Effector CD4-positive, alpha-beta T cell (primary cell): ENCODE measurements at regions not wholly inside any gene's neighbourhood (a gene's known extent, or its start where the extent isn't known, plus 50 kb on each side); places are given as distances from the start of the nearest gene placed in this dataset.

Experiments used
- DNase-seq: peaks from one replicate; pipeline ENCODE4 v3.0.0-alpha.2; 2020

DNA sequence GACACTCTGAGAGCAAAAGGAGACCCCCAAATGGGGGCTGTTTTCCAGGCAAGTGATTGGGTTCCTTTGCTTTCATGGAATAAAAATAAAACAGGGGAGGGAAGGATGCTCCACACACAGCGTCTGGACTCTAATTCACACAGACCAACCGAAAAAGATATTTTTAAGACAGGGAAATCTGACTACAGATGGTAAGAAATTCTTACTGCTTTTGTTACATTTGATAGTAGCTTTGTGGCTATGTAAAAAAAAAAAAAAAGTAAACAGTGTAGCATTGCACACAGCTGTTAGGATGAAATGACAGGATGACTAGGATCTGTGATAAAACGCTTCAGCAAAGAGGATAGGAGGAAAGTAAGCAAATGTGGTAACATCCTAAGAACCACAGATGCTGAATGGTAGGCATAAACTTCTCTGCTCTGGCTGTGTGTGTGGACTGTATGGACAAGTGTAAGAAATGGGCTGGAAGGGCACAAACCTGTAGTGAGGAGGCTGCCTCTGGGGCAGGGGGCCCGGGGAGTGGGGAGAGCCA lies 207.6 kb downstream of the ANAPC1 start:
- no peak for DNase-seq

DNA sequence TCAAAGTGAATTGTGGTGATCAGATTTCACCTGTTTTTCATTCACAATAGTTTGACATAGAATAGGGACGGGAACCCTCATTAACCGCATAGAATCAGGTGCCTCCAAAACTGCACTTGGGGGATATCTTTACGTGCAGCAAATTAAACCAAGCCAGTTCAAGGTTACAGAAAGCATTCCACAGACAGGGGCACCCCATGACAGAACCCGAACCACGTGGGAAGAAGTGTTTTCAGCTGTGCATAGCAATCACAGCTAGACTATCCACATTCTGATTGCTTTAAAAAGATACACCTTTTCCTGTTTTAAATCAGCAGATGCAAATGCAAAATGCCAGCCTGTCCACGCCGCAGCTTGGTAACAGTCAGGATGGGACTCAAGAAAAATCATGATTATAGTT lies 205.8 kb downstream of the ANAPC1 start:
- DNase-seq = no peak

DNA sequence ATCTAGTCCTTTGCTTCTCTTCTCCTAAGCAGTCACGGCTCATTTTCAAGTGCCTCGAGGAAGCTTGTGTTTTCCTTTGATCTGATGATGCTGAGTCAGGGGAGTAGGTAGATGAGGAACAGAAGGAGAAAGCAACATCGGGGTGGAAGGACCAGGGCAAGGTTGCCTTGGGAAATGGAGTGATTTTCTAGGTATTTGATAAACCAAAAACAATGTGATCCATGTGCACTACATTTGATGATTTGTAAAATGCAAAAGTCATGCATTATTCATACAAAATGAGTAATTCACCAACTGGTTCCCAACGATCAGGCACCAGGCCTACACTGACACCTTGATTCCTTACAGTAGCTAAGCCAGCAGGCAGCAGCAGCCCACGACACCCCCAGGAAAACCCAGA lies 205.3 kb downstream of the ANAPC1 start:
- DNase-seq = no peak

DNA sequence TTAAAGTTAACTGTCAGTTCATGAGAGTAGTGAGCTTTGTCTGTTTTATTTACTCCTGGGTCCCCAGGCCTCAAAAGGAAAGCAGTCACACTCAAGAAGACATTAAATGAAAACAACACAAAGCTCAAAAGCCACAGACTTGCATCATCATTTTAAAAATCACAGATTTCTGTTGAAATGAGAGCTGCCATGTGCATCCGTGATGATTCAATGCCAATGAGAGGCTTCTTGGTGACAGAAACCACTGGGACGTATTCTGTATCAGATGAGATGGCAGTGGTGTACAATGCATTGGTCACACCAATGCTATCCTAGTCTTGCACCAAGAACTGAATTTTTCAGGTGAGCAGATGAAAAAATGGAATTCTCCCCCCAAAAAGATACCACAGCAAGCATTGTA lies 204.8 kb downstream of the ANAPC1 start:
- no peak for DNase-seq

DNA sequence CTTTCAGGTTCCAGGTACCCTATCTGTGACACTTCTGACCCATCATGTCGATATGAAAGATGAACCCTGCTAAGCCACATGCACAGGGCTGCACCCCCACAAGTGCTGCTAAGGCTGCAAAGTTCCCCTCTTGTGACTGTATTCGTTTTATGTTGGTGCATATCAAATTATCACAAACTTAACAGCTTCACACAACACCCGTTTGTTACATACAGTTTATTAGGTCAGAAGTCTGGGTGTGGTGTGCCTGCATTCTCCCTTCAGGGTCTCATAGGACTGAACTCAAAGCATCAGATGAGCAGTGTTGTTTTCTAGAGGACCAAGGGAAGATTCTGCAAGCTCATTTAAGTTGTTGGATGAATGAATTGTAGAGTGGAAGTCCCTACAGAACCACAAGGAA lies 199.4 kb downstream of the ANAPC1 start:
- DNase-seq = no peak

DNA sequence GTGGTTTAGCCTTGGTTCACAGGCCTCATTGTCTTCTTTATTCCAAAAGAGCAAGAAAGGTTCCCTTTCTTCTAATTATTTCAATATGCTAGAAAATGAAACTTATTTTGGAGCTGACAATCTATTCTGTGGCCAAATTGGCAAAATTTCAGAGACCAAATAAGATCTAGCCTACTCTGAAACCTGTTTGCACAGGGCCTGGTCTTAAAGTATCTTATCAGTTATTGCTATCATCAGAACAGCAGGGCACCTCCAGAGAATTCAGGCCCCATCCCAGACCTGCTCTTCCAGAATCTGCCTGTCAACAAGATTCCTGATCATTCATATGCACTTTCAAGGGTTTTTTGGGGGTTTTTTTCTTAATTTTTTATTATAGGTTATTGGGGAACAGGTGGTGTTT lies 198.7 kb downstream of the ANAPC1 start:
- DNase-seq = no peak

DNA sequence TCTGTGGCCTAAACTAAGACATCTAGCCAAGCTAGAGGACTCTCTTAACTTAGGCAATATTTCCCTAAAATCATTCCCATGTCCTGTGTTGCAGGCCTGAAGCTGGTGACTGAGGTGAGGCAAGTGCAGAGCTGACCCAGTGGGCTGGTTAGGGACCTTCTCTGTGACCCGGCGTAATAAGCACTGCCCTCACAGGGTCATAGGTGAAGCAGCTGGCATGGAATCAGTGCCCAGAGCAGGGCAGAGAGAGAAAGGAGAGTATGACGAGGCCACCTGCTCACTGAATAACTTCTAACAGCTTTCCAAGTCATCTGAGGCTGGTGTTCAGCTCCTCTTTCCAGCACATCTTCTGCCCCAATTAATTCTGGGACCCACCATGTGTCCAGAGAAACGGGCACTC lies 197.0 kb downstream of the ANAPC1 start:
- DNase-seq = no peak

DNA sequence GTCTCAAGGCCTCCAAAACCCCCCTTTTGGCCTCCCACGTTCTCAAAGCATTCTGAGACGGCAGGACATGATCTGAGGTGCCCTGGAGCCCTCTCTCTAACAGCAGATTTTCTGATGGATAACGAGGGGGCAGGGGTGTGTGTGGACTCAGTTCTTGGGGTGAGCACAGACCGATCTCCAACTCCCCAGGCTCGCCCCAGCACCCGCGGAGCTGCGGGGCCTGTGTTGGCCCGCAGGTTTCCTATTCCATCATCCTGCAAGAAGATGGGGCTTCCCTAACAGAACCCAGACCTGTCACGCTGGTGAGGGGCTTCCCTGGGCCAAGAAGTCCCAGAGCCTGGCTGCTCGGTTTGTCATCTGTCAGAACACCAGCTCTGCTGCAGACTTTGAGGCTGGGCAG lies 196.1 kb downstream of the ANAPC1 start:
- DNase-seq = no peak

DNA sequence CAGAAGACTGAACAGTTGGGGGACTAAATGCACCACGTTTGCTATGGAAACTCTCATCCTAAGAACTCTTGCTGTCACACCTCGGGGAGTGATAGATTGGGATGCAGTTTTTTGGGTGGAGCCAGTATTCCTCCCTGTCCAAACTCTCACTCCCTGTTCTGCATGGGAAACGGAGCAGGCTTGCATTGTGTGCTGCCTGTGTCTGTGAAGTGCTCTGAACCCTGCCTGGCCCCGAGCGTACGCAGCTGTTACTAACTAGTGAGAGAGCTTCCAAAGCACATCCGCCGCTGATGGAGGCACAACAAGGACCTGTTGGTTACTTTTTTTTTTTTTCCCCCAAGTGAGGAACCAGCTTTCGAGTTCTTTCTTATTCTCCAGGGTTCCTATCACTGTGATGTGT lies 195.5 kb downstream of the ANAPC1 start:
- DNase-seq = no peak

DNA sequence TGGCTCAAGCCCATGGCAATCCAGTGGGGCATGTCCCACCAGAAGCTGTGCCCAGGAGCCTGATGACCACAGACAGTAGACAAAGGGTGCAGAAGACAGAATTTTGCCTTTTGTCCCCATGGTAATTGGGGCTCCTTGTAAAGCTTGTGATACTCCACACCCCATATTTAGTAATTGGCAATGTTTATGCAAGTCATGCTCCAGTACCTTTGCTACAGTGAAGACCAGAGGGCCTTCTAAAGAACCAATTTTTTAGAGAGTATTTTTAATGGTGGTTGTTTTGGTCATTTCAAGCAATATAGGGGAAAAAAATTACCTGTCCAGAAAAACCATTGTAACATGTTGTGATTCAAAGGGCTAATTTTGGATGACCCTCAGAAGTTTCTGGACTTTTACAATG lies 194.8 kb downstream of the ANAPC1 start:
- no peak for DNase-seq

DNA sequence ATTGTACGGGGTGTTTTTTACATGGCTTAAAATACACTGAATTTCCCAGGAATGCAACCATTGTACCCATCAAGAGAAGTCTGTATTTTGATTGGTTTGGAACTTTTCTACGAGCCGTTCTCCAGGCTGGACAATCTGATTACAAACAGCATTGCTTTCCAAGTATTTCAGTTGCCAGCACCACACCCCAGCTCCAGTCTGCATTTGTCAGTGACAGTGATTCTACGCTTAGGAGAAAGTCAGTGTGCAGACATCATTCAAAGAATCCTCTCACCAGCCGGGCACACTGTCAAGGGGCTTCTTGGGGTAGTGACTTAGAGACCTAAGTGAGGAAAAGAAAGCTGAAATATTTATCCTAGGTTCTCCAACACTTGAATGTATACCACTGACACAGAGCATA lies 194.1 kb downstream of the ANAPC1 start:
- DNase-seq = no peak

DNA sequence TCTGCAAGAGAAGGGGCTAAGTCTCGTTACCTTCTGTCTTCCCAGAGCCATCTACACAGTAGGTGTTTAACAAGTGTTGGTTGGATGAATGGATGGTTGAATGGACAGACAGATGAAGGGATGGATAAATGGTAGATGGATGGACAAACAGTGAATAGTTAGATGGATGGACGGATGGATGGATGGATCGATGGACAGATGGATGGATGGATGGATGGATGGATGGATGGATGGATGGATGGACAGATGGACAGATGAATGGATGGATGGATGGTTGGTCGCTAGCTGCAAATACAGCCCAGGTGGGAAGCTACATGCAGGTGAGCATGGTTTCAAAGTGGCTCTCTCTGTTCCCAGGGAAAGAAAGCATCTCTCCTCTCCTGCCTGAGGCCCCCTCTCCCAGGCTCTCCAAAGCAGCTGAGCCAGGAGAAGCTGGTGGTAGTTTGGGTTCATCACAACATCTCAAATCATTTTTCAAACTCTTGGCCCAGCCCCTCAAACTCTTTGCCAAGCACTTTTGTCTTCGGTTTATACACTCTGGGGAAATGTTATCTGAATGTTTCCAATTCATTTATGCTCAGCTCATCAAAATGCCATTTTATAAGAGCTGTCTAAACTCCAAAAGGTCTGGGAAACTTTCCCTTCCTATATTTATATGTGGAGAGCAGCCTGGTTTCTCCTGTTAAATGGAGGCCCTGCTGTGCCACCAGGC lies 192.7 kb downstream of the ANAPC1 start:
- no peak for DNase-seq

DNA sequence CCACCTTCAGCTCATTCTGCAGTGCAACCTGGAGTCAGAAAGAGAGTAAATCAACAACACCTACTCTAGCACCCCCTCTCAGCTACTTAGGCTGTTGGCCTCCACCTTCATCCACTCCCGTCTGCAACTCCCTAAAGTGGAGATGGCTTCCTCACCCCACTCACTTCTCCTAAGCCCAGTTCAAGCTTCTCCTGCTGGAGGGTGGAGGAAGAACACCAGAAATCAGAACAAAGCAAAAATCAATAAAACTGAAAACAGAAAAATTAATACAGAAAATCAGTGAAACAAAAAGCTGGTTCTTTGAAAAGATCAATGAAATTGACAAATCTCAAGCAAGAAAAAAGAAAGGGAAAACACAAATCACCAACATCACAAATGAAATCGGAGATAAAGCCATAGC lies 191.7 kb downstream of the ANAPC1 start:
- no peak for DNase-seq

DNA sequence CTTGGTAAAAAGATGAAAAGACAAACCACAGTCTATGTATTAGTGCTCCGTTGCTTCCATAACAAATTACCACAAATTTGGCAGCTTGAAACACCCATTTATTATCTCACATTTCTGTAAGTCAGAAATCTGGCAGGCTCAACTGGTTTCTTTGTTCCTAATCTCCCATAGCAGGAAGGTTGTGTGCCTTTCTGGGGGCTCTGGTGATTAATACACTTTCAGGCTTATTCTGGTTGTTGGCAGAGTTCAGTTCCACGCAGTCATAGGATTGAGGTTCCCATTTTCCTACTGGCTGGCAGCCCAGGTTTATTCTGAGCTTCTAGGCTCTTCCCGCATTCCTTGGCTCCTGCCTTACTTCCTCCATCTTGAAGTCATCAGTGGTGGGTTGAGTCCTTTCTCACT lies 189.3 kb downstream of the ANAPC1 start:
- DNase-seq = no peak

DNA sequence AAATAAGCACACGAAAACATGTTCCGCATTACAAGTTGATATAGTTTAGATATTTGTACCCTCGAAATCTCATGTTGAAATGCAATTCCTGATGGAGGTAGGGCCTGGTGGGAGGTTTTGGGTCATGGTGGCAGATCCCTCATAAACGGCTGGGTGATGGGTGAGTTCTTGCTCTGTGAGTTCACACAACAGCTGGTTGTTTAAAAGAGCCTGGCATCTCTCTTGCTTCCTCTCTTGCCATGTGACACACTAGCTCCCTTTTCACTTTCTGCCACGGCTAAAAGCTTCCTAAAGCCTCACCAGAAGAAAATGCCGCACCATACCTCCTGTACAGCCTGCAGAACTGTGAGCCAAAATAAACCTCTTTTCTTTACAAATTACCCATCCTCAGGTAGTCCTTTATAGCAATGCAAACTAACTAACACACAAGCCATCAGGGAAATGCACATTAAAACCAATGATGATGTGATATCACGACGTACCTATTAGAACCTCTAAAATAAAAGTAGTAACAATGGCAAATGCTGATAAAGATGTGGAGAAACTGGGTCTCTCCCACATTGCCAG lies 188.5 kb downstream of the ANAPC1 start:
- DNase-seq = no peak

DNA sequence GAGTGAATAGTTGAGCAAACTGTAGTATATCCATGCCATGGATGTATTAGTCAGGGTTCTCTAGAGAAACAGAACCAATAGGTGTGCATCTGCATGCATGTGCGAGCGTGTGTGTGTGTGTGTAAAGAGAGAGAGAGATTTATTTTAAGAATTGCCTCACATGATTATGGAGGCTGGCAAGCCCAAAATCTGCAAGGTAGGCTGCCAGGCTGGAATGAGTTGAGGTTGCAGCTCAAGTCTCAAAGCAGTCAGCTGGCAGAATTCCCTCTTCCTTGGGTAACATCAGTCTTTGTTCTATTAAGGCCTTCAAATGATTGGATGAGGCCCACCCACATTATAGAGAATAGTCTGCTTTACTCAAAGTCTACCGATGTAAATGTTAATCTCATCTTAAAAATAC lies 187.8 kb downstream of the ANAPC1 start:
- DNase-seq = no peak

DNA sequence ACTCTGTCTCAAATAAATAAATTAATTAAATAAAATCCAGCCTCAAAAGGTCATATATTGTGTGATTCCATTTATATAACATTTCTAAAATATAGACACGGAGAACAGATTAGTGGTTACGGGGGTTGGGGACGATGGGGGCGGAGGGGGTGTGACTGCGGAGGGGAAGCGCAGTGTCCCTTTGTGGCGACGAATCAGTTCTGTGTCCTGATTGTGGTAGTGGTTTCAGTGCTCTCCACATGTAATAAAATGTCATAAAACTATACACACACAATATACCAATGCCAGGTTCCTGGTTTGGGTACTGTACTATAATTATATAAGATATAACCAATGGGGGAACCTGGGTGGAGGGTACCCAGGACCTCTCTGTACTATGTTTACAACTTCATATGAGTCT lies 186.4 kb downstream of the ANAPC1 start:
- no peak for DNase-seq

DNA sequence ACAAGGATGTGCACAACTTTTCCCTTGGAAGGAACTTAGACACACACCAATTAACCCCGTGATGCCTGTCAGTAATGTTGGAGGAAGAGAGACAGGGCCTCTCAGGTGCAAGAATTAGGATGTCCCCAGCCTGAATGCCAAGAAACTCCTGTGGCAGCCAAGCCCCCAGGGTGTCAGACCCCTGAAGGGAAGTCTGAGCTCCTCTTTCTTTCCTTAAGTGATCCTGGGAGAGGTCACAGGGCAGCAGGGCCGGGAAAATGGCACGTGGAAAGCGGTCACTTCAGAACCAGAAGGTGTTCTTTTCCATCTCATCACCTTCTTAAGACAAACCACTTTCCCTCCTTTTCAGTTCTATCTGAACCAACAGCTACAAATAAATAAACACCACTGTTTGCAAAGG lies 185.9 kb downstream of the ANAPC1 start:
- DNase-seq = no peak

DNA sequence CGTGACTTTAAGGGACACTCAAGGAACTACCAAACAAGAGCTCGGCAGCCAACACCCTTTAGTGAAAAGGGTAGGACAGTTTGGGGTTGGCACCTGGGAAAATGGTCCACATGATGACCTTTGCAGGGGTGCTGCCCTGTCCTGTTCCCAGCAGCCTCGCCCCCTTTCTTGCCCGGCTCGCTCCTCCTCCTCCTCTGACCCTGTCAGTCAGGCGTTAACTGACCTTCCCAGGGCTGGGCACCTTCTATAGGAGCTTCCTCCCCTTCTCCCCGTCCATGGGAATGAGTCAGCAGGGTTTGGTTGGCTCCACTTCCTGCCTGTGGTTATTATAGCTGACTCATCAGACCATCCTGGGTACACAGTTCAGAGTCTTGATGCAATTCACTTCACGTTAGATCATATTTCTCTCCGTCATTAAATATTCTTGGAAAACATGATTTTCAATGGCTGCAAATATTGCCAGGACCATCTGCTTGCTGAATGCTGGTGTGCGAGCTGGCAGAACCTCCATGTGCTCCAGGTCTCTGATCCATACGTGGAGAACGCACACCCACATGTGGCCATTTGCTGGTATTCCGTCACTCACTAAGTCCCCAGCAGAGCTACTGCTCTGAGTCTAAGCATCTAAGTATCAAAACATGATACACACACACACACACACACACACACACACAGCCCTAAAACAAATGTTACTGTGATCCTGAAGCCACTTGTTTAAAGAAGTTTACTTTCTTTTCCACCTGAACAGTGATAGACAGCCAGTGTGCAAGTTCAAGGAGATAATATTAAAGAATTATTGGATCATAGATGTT lies 185.0 kb downstream of the ANAPC1 start:
- DNase-seq = no peak

DNA sequence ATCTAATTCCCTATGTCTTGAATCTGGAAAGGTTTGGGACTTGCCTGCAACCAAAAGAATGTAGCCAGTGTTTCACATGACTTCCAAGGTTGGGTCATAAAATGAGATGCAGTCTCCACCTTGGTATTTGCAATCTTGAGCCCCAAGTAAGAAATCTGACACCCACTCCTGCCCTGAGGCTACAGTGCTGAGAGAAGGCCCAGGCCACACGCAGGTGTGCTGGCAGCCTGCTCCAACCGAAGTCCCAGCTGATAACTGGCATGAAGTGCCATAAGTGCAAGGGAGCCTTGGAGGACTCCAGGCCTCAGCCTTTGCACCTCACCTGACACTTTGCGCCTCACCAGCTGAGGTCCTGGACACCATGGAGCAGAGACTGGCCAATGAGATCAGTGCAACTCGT lies 182.7 kb downstream of the ANAPC1 start:
- no peak for DNase-seq

DNA sequence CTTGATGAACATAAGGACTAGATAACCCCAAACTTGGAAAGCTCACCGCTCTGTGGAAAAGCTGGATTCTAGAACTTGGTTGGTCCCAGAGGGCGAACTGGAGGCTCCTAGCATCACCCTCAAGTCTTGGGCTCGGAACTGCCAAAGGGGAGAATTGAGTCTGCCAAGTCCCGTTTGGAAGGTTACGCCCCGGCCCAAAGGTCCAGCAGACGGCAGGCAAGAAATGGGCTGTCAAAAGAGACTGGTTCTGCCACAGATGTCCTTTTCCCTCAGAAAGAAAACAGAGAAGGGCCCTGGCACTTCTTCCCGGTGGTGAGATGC lies 182.2 kb downstream of the ANAPC1 start:
- no peak for DNase-seq

DNA sequence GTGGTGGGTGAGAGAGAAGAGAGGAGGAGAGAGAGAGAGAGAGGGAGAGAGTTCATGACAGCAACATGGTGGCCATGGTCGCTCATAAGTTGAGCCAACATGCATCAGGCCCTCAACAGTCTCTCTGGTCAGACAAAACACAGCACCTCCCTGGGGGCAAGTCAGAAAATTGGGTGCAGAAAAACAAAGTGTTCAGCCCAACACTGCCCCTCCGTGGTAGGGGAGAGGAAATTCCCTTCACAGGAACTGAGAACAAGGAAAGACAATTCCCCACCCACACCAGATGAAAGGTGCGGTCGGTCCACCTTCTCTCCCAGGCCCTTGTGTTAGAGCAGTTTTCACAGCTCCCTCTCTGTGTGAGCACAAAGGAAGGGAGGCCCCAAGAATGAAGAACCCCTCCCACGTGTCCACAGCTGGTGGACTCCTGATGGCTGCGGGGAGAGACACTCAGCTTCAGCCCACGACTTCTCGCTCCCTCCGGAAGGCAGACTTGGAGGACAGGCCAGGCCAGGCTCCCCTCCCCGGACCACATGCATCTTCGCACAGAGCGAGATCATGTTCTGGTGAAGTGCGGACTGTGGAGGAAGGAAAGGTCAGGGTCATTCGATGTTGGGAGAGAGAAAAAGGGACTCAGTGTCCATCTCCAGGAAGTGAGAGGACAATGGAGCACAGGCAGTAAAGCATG lies 181.7 kb downstream of the ANAPC1 start:
- DNase-seq = peak; percentile 10

DNA sequence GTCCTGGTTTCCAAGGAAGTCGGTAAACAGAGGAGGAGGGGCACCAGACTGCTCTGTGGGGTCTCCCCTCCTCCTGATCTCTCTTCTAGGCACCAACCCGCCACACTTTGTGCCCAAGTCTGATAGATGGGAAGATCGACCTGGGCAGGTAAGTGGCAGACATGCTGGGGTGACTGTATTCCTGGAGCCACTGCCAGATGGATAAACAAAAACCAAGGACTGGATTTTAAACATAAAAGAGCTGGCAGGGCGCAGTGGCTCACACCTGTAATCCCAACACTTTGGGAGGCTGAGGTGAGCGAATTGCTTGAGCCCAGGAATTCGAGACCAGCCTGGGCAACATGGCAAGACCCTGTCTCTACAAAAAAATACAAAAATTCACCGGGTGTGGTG lies 181.2 kb downstream of the ANAPC1 start:
- no peak for DNase-seq

DNA sequence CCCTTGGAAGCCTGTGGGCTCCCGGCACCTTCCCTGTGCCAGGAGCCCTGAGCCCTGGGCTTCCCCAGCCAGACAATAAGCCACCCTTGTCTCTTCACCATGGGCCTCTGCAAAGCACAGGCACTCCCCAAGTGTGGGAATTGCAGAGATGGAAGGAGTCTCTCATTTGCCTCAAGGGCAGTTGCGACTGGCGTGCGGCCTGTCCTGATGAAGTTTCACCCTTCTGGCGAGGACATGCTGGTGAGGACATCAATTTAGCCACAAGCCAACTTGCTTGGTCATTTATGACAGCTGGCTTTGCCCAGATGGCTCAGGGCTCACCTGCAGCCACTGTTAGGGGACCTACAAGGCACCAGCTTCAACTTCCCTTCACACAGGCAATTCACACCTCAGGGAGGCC lies 180.2 kb downstream of the ANAPC1 start:
- DNase-seq = no peak
